Stomach (tissue), 4 donors: ENCODE measurements at regions not wholly inside any gene's neighbourhood (a gene's known extent, or its start where the extent isn't known, plus 50 kb on each side); places are given as distances from the start of the nearest gene placed in this dataset.

Experiments used
- POLR2A ChIP-seq, 4 donors: fragments of 450-650 bp; IDR thresholded peaks; one replicate each; pipeline ENCODE4 v1.6.1; 2016; ENCODE audit warnings: antibody characterized with exemption in 4 of 4, control low read depth in 2 of 4, mild to moderate bottlenecking in 1 of 4, moderate library complexity in 1 of 4
- POLR2AphosphoS5 ChIP-seq, 3 donors: sonication (generic); formaldehyde crosslinking; IDR thresholded peaks; one replicate each; pipeline ENCODE4 v1.6.1; 2016; ENCODE audit warnings: antibody characterized with exemption in 3 of 3

DNA sequence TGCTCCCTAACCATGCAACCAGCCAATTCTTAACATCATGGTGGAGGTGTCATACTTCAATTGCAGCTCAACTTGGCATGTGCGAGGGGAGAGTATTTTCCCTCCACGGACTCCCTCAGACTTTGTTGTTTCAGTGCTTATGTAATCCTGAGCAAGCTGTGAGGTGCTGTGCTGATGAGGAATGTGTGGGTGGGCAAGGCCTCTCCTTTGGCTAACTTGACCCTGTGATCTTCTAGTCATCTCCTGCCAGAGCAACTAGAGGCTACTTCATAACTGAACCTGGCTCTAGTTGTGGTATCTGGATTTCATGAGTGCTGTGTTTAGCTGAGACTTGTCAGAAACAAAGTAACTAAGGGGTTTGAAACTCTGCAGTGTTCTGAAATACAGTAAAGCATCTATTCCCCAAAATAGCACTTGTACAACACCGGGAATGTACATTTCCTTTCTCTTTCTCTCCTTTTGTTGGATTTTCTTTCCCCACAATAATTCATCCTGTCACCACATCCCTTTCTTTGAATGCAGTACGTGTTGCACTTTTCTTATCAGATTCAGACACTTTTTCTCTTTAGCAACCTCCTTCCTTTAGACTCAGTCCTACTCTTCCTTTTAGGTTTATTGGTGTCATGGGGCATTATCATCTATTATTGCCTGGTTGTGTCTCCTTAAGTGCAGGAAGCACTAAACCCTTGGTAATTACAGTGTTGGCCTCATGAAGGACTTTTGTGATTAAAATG lies 415.2 kb upstream of the NR3C2 start:
- TF ChIP-seq POLR2AphosphoS5 (IDR thresholded peaks at IDR 0.05) (peak in 1 of 3 donors; percentile 26), POLR2A (IDR thresholded peaks at IDR 0.05) (no peak)
